GM12873 (cell line): ENCODE measurements at regions not wholly inside any gene's neighbourhood (a gene's known extent, or its start where the extent isn't known, plus 50 kb on each side); places are given as distances from the start of the nearest gene placed in this dataset.

Experiments used
- CTCF ChIP-seq: IDR thresholded peaks from 2 replicates; pipeline ENCODE4 v1.5.1; 2012; ENCODE audit warnings: low read depth, mild to moderate bottlenecking, moderate library complexity, low read length, control low read depth; ENCODE audit not compliant: insufficient read depth; ENCODE audit errors: missing control alignments

DNA sequence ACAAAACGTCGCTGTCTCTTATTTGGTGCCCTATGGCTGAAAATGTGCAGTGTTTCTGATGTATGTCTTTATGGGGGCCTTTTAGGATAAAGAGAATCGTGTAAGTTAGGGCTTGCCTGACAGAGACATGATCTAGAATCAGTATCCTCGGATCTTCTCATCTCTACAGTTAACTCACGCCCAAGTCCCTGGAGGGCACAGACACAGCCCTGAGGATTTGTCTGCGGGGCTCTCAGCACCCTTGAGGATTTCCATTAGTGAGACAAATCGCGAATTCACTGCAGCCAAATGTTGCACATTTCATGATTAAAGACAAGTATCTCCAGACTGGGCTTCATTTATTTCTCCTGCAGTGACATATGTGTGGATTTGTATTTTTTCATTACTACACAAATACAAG lies 552.7 kb downstream of the C6orf118 start:
- no peak for TF ChIP-seq CTCF

DNA sequence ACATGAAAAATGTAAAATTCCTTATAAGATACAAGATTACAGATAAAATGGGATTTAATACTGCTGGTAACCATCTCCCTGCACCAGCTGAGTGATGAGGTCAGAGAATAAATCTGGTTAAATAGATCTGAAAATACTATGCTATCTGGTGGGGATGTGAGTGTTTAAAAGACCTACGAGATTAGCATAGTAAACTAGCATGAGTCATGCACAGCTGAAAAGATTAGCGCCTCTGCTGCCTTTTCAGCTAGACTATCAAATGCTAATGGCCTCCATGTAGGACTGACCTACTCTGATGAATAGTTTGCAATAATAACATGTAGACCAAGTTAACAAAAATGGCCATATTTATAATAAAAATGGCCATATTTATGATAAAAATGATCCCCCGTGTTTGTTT lies 553.3 kb downstream of the C6orf118 start:
- TF ChIP-seq CTCF: no peak

DNA sequence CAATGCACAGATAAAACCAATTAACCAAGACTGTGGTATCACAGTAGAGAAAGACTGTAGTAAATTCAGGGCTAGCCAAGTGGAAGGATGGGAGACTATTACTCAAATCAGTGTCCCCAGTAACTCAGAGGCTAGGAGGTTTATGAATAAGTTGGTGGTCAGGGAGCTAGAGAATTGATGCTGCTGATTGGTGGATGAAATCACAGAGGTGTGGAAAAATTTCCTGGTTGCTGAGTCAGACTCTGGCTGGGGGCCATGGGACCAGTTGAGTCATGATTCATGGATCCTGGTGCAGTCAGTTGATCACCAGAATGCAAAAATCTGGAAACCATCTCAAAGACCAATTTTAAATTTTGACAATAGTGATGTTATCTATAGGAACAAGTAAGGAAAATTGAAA lies 555.9 kb downstream of the C6orf118 start:
- no peak for TF ChIP-seq CTCF

- TF ChIP-seq CTCF: no peak
These were observed 558.0 kb downstream of the C6orf118 start for GRCh38 chr6:164751395-164751794.

- no peak for TF ChIP-seq CTCF
These were observed 559.3 kb downstream of the C6orf118 start for GRCh38 chr6:164750128-164750527.

GRCh38 chr6:164749221-164750064 lies 560.0 kb downstream of the C6orf118 start:
- TF ChIP-seq CTCF: no peak

- TF ChIP-seq CTCF: no peak
These were observed 565.1 kb downstream of the C6orf118 start for GRCh38 chr6:164744301-164744700.
